Right lobe of liver (tissue), 6 donors: ENCODE measurements at regions not wholly inside any gene's neighbourhood (a gene's known extent, or its start where the extent isn't known, plus 50 kb on each side); places are given as distances from the start of the nearest gene placed in this dataset.

ENCODE experiments used
- ATAC-seq, 4 donors: fragments of 200-7000 bp; cut with Tn5 transposase; one replicate each; pipeline ENCODE4 v1.9.1; 2020; ENCODE audit warnings: mild to moderate bottlenecking in 4 of 4, moderate library complexity in 4 of 4
- DNase-seq, 3 donors: peaks; one replicate each; pipeline ENCODE4 v3.0.0-alpha.2; 2020
- H3K27ac ChIP-seq, 3 donors: fragments of 200-600 bp; one replicate each; pipeline ENCODE4 v1.8.0; 2022
- H3K27me3 ChIP-seq, 2 donors: fragments of 200-600 bp; one replicate each; pipeline ENCODE4 v1.8.0; 2022
- H3K36me3 ChIP-seq, 4 donors: fragments of 200-600 bp; sonication (generic) in 1 of 4; one replicate each; pipeline versions ENCODE4 v1.5.1 to v1.8.0; 2017 to 2022; ENCODE audit warnings: control low read depth in 1 of 4
- H3K4me1 ChIP-seq, 4 donors: fragments of 200-600 bp; sonication (generic) in 1 of 4; one replicate each; pipeline versions ENCODE4 v1.5.1 to v1.8.0; 2017 to 2022; ENCODE audit warnings: control low read depth in 1 of 4
- H3K4me3 ChIP-seq, 3 donors: fragments of 200-600 bp; one replicate each; pipeline ENCODE4 v1.8.0; 2022
- H3K9me3 ChIP-seq, 4 donors: fragments of 200-600 bp; sonication (generic) in 1 of 4; one replicate each; pipeline versions ENCODE4 v1.5.1 to v1.8.0; 2017 to 2022; ENCODE audit warnings: control low read depth in 1 of 4
- POLR2A ChIP-seq: fragments of 450-650 bp; IDR thresholded peaks from one replicate; pipeline ENCODE4 v1.6.1; 2017; ENCODE audit warnings: antibody characterized with exemption, mild to moderate bottlenecking
- WGBS: methylation state at CpG from one replicate; pipeline ENCODE4 v1.1.6; 2018; ENCODE audit warnings: low coverage, low lambda C conversion rate; ENCODE audit not compliant: insufficient coverage; ENCODE audit errors: missing lambda C conversion rate; 5-methylcytosine and 5-hydroxymethylcytosine counted together
- intact Hi-C, 2 donors: fragments of 100-400 bp; cut with DNase I; formaldehyde crosslinking; loops; one replicate each; pipeline versions ENCODE4 v1.11.2 to v1.14.1; 2022
- TF ChIP-seq, protein P1 (sequence below), 4 donors: fragments of 200-600 bp in 3 of 4; fragments of 450-650 bp in 1 of 4; IDR thresholded peaks; one replicate each; pipeline versions ENCODE4 v1.5.1 to v1.8.0; 2016 to 2022; ENCODE audit warnings: antibody characterized with exemption in 4 of 4, mild to moderate bottlenecking in 2 of 4
- donor health status: DM: no; HTN: yes; CAD: no.
- donor health status: DM: no; HTN: no; CAD: no.
- donor health status: DM: no; HTN: no; CAD: no.
- donor health status: DM: no; HTN: yes; CAD: no.
- donor health status: DM: no; HTN: yes; CAD: no.

DNA sequence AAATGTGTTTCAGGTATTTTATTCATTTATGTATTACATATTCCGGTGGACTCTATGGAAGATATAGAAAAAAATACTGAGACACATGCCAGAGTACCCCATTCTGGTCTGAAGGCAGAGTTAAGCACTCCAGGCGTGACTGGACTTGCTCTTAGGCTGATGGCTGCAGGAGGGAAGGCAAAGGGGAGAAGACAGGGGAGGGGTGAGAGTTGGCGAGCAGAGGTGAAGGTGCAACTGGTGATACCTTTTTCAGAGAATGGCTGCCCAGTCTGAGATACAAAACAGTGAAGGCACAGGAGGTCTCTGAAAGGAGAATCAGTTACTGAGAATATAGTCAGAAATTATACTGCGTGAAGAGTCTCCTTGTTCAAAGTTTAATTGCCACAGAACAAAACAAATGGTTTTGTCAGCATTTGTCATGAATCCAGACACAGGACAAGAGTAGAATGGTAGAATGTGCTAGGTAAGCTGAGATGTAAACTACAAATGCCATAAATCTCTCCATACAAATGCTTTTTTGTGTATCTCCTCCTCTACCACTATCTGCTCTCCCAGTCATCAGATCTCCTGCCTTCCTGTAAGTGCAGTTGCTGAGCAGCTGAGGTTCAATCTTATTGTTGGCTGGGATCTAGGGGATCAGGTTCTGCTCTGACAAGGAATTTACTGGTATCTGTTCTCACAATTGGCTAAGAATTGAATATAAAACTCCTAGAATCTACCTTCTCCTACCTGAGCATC, 104.2 kb upstream of the DST start:
- TF ChIP-seq, protein P1, sequence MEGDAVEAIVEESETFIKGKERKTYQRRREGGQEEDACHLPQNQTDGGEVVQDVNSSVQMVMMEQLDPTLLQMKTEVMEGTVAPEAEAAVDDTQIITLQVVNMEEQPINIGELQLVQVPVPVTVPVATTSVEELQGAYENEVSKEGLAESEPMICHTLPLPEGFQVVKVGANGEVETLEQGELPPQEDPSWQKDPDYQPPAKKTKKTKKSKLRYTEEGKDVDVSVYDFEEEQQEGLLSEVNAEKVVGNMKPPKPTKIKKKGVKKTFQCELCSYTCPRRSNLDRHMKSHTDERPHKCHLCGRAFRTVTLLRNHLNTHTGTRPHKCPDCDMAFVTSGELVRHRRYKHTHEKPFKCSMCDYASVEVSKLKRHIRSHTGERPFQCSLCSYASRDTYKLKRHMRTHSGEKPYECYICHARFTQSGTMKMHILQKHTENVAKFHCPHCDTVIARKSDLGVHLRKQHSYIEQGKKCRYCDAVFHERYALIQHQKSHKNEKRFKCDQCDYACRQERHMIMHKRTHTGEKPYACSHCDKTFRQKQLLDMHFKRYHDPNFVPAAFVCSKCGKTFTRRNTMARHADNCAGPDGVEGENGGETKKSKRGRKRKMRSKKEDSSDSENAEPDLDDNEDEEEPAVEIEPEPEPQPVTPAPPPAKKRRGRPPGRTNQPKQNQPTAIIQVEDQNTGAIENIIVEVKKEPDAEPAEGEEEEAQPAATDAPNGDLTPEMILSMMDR (IDR thresholded peaks at IDR 0.05) = no peak
- TF ChIP-seq POLR2A = no peak
- 87% methylated on average over 4 of the region's 4 CpGs for WGBS
- H3K9me3 ChIP-seq = no peaks in the 10 kb centered on the region
- H3K36me3 ChIP-seq = no peaks in the 10 kb centered on the region
- intact Hi-C loops = no loop called here
- no peaks in the 10 kb centered on the region for H3K27me3 ChIP-seq
- DNase-seq (no peak), ATAC-seq (no peak)
- no peak overlapping the region for H3K4me3 ChIP-seq
- H3K27ac ChIP-seq = no peak overlapping the region
- peaks cover 0 to 5% (median 0%) of the 10 kb centered on the region in 4 donors for H3K4me1 ChIP-seq

DNA sequence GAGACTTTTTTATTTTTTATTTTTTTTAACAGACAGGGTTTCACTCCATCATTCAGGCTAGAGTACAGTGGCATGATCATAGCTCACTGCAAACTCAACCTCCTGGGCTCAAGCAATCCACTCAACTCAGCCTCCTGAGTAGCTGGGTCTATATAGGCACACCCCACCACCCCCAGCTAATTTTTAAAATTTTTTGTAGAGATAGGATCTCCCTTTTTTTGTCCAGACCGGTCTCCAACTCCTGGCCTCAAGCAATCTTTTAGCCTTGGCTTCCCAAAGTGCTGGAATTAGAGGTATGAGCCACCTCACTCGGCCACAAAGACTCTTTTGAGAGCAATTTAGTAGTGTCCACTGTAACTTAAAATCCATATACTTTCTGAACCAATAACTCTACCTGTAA, 103.3 kb upstream of the DST start:
- Histone ChIP-seq H3K4me3 (no peak overlapping the region), H3K4me1 (peaks cover 0 to 7% (median 0%) of the 10 kb centered on the region in 4 donors), H3K36me3 (no peaks in the 10 kb centered on the region), H3K9me3 (no peaks in the 10 kb centered on the region), H3K27me3 (no peaks in the 10 kb centered on the region), H3K27ac (no peak overlapping the region)
- no peak for DNase-seq
- intact Hi-C loops = no loop called here
- ATAC-seq = no peak
- TF ChIP-seq, protein P1 (IDR thresholded peaks at IDR 0.05) = no peak
- TF ChIP-seq POLR2A = no peak
- 80% methylated on average over 2 of the region's 2 CpGs for WGBS

GRCh38 chr6:56745081-56745480, 102.4 kb upstream of the DST start:
- DNase-seq = no peak
- H3K4me1 ChIP-seq = peaks cover 0 to 16% (median 0%) of the 10 kb centered on the region in 4 donors
- no peaks in the 10 kb centered on the region for H3K9me3 ChIP-seq
- H3K27me3 ChIP-seq = no peaks in the 10 kb centered on the region
- H3K27ac ChIP-seq = no peak overlapping the region
- no peak overlapping the region for H3K4me3 ChIP-seq
- ATAC-seq = no peak
- 86% methylated on average over 2 of the region's 2 CpGs for WGBS
- intact Hi-C loops = no loop called here
- TF ChIP-seq, protein P1 (IDR thresholded peaks at IDR 0.05) = no peak
- no peak for TF ChIP-seq POLR2A
- H3K36me3 ChIP-seq = no peaks in the 10 kb centered on the region

DNA sequence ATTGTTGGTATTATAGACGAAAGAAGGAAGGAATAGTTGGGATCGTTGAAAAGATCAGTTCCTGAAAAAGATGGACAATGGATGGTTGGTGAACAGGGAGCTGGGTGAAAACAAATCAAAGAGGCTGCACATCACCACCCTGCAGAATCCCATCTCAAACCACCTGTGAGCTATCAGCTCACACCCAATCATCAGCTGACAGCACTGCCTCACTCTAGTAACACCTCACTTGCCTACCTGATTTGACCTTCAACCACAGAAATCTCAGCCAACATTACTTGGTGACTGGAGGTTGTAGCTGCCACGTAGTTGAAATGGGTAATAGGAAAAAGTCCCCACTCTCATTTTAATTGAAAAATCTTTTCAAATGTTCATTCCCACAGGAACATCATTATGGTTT, 101.8 kb upstream of the DST start:
- no peaks in the 10 kb centered on the region for H3K9me3 ChIP-seq
- TF ChIP-seq, protein P1 (IDR thresholded peaks at IDR 0.05) = no peak
- no peak for TF ChIP-seq POLR2A
- intact Hi-C loops = no loop called here
- no peak overlapping the region for H3K27ac ChIP-seq
- no peaks in the 10 kb centered on the region for H3K36me3 ChIP-seq
- H3K4me3 ChIP-seq = no peak overlapping the region
- WGBS = 61% methylated on average over 3 of the region's 3 CpGs
- peaks cover 0 to 20% (median 0%) of the 10 kb centered on the region in 4 donors for H3K4me1 ChIP-seq
- ATAC-seq (no peak), DNase-seq (no peak)
- H3K27me3 ChIP-seq = no peaks in the 10 kb centered on the region
